ENCODE measurements at regions not wholly inside any gene's neighbourhood (a gene's known extent, or its start where the extent isn't known, plus 50 kb on each side); places are given as distances from the start of the nearest gene placed in this dataset.
A peak's percentile ranks its signal among the peaks of the same experiment; 100 is the strongest.

DNA sequence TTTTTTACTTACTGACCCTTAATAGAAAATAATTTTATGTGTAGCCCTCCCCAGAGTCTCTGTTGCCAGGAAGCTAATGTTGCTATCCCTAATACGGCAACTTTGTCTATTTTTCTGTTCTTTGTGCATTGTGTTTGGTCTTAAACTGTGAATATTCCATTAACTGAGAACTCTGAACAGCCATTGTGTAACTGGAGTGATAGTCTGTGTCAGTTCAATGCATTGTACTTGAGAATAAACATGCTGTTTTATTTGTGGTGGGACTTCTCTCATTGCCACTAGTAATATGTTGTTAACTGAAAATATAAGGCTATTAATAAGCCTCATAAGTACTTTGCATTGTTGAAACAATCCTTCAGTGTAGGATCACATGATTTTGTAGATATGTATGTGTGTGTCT lies 278.3 kb upstream of the DMRT1 start:
- DNase-seq (ENCODE audit: low read depth in 1 of 2, low spot score in 1 of 2) (no peak), FAIRE-seq (peak; percentile 32), ATAC-seq (peak in 1 of 2 experiments; percentile 32; a peak in 2 of 6 replicates)
- H3K9me3 ChIP-seq = peaks cover 16% of the 10 kb centered on the region; the same call in 2 of the 3 replicates
- 81% methylated on average over 1 of the region's 1 CpG for WGBS (ENCODE audit: missing lambda C conversion rate)
- TF ChIP-seq RCOR1 (IDR thresholded peaks at IDR 0.05; ENCODE audit: low read depth, low read length) (no peak), KDM1A (IDR thresholded peaks at IDR 0.05; ENCODE audit: low read depth) (no peak), CHD4 (IDR thresholded peaks at IDR 0.05; ENCODE audit: borderline replicate concordance) (no peak), CBX8 (IDR thresholded peaks at IDR 0.05) (no peak)
- TF ChIP-seq, protein P1, sequence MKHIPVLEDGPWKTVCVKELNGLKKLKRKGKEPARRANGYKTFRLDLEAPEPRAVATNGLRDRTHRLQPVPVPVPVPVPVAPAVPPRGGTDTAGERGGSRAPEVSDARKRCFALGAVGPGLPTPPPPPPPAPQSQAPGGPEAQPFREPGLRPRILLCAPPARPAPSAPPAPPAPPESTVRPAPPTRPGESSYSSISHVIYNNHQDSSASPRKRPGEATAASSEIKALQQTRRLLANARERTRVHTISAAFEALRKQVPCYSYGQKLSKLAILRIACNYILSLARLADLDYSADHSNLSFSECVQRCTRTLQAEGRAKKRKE (CRISPR knock-in tag; IDR thresholded peaks at IDR 0.05; ENCODE audit: low read depth) = no peak
- ChIA-PET CTCF (interaction anchor here (0.6 kb wide), 1 partner anchor 308 kb away, joined by 4 read pairs; no protein-coding TSS in a partner anchor), POLR2A (no interaction called here)
- H3K4me2 ChIP-seq = peak overlapping the region; percentile 79
- H3K27ac ChIP-seq = peak overlapping the region; percentile 66 to 68
- H3K4me1 ChIP-seq = peaks cover 57% of the 10 kb centered on the region
- H3K4me3 ChIP-seq = peak overlapping the region; percentile 13; the same call in 1 of the 3 replicates

DNA sequence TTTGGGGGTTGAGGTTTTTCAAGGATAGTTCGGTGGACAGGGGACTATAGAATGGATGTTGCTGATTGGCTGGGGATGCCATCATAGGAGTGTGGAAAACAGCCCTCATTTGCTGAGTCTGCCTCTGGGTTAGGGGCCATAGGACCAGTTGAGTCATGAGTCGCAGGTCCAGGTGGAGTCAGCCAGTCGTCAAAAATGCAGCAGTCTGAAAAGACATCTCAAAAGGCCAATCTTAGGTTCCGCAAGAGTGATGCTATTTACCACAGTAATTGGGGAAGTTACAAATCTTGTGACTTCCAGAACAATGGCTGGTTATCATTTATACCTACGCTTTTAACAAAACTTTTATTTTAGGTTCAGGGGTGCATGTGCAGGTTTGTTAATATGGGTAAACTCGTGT lies 276.0 kb upstream of the DMRT1 start:
- TF ChIP-seq, protein P2, sequence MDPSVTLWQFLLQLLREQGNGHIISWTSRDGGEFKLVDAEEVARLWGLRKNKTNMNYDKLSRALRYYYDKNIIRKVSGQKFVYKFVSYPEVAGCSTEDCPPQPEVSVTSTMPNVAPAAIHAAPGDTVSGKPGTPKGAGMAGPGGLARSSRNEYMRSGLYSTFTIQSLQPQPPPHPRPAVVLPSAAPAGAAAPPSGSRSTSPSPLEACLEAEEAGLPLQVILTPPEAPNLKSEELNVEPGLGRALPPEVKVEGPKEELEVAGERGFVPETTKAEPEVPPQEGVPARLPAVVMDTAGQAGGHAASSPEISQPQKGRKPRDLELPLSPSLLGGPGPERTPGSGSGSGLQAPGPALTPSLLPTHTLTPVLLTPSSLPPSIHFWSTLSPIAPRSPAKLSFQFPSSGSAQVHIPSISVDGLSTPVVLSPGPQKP (IDR thresholded peaks at IDR 0.05; ENCODE audit: low read depth, low read length) = no peak
- TF ChIP-seq NPAS2 (CRISPR knock-in tag; IDR thresholded peaks at IDR 0.05; ENCODE audit: borderline replicate concordance) = no peak
- TF ChIP-seq RNF2 (IDR thresholded peaks at IDR 0.05; ENCODE audit: borderline replicate concordance, low read depth) = no peak
- no peak for TF ChIP-seq POLR2AphosphoS2 (conservative IDR thresholded peaks at IDR 0.05; ENCODE audit: low read length)
- no peak for TF ChIP-seq FOSL2 (IDR thresholded peaks at IDR 0.05)
- no peak for TF ChIP-seq FOSL2 (CRISPR knock-in tag; IDR thresholded peaks at IDR 0.05)
- TF ChIP-seq, protein P1 (CRISPR knock-in tag; IDR thresholded peaks at IDR 0.05; ENCODE audit: low read depth) = no peak
- no peak for TF ChIP-seq NFE2L2 (conservative IDR thresholded peaks at IDR 0.05; ENCODE audit: low read length)
- no peak for TF ChIP-seq CHD4 (IDR thresholded peaks at IDR 0.05; ENCODE audit: borderline replicate concordance)
- TF ChIP-seq, protein P3, sequence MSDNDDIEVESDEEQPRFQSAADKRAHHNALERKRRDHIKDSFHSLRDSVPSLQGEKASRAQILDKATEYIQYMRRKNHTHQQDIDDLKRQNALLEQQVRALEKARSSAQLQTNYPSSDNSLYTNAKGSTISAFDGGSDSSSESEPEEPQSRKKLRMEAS (IDR thresholded peaks at IDR 0.05) = no peak
- TF ChIP-seq SREBF2 (IDR thresholded peaks at IDR 0.05) = no peak
- no peak for TF ChIP-seq CBX2 (IDR thresholded peaks at IDR 0.05; ENCODE audit: borderline replicate concordance, low read depth)
- no peak for TF ChIP-seq TFCP2L1 (CRISPR knock-in tag; IDR thresholded peaks at IDR 0.05)
- no peak for TF ChIP-seq JUN (IDR thresholded peaks at IDR 0.05)
- no peak for TF ChIP-seq MAFK (IDR thresholded peaks at IDR 0.05; ENCODE audit: partially characterized antibody)
- no peak for TF ChIP-seq HOXB13 (CRISPR knock-in tag; IDR thresholded peaks at IDR 0.05; ENCODE audit: low read depth)
- no peak for TF ChIP-seq KDM1A (IDR thresholded peaks at IDR 0.05; ENCODE audit: low read depth)
- TF ChIP-seq NR3C1 (IDR thresholded peaks at IDR 0.05) = no peak
- no peak for TF ChIP-seq EHMT2 (IDR thresholded peaks at IDR 0.05; ENCODE audit: low read depth)
- ATAC-seq (no peak), FAIRE-seq (no peak), DNase-seq (ENCODE audit: low read depth in 1 of 2, low spot score in 1 of 2) (no peak)
- Histone ChIP-seq H3K9me3 (peaks cover 16% of the 10 kb centered on the region; the same call in 2 of the 3 replicates), H3K4me3 (no peak overlapping the region), H3K4me1 (peaks cover 40% of the 10 kb centered on the region), H3K27ac (no peak overlapping the region), H3K4me2 (no peak overlapping the region)
- POLR2A ChIA-PET = no interaction called here
- WGBS (ENCODE audit: missing lambda C conversion rate) = 93% methylated on average over 6 of the region's 6 CpGs
- CTCF ChIA-PET = interaction anchor here (1.1 kb wide), 1 partner anchor 9 kb away, joined by 3 read pairs; no protein-coding TSS in a partner anchor

DNA sequence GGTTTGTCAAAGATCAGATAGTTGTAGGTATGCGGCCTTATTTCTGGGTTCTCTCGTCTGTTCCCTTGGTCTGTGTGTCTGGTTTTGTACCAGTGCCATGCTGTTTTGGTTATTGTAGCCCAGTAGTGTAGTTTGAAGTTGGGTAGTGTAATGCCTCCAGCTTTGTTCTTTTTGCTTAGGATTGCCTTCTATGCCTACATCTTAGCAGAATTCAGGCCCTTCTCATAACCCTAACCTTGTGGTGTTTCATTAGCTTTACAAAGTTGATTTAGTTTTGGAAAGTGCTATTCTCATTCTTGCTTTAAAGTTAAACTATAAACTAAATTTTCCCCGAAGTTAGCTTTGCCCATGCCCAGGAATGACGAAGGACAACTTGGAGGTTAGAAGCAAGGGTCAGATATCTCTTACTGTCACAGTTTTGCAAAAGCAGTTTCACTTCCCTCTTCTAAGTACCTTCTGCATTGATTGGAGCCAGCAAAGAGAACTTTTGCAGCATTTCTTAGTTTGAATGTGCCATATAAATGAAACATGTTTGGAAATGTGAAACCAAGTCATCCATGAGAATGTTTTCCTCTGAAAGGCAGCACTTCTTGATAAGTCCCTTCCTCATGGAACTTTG lies 274.3 kb upstream of the DMRT1 start:
- no peak overlapping the region for H3K4me3 ChIP-seq
- H3K27ac ChIP-seq = no peak overlapping the region
- ATAC-seq = no peak
- H3K4me1 ChIP-seq = peaks cover 43% of the 10 kb centered on the region
- no peak overlapping the region for H3K4me2 ChIP-seq
- H3K9me3 ChIP-seq = peaks cover 16% of the 10 kb centered on the region; the same call in 2 of the 3 replicates
- ChIA-PET CTCF (interaction anchor here (0.8 kb wide), 1 partner anchor 63 kb away, joined by 3 read pairs; the partner anchor contains the start of gene KANK1), POLR2A (no interaction called here)
- no peak for DNase-seq (ENCODE audit: low read depth in 1 of 2, low spot score in 1 of 2)
- WGBS (ENCODE audit: missing lambda C conversion rate) = 88% methylated on average over 4 of the region's 4 CpGs
- FAIRE-seq = no peak
- TF ChIP-seq HOXB13 (CRISPR knock-in tag; IDR thresholded peaks at IDR 0.05; ENCODE audit: low read depth) (no peak), CEBPB (IDR thresholded peaks at IDR 0.05) (no peak), HDAC2 (IDR thresholded peaks at IDR 0.05) (no peak), FOSL2 (IDR thresholded peaks at IDR 0.05) (no peak), FOSL2 (CRISPR knock-in tag; IDR thresholded peaks at IDR 0.05) (no peak), TP53 (CRISPR knock-in tag; IDR thresholded peaks at IDR 0.05) (no peak), HEYL (CRISPR knock-in tag; IDR thresholded peaks at IDR 0.05) (no peak), FOSB (CRISPR knock-in tag; IDR thresholded peaks at IDR 0.05) (no peak), CHD4 (IDR thresholded peaks at IDR 0.05; ENCODE audit: borderline replicate concordance) (no peak), JUN (IDR thresholded peaks at IDR 0.05) (no peak), RAD21 (conservative IDR thresholded peaks at IDR 0.05 in 1 of 2, IDR thresholded peaks at IDR 0.05 in 1 of 2) (no peak)
- TF ChIP-seq, protein P3 (IDR thresholded peaks at IDR 0.05) = no peak
- TF ChIP-seq, protein P4, sequence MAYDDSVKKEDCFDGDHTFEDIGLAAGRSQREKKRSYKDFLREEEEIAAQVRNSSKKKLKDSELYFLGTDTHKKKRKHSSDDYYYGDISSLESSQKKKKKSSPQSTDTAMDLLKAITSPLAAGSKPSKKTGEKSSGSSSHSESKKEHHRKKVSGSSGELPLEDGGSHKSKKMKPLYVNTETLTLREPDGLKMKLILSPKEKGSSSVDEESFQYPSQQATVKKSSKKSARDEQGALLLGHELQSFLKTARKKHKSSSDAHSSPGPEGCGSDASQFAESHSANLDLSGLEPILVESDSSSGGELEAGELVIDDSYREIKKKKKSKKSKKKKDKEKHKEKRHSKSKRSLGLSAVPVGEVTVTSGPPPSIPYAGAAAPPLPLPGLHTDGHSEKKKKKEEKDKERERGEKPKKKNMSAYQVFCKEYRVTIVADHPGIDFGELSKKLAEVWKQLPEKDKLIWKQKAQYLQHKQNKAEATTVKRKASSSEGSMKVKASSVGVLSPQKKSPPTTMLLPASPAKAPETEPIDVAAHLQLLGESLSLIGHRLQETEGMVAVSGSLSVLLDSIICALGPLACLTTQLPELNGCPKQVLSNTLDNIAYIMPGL (CRISPR knock-in tag; IDR thresholded peaks at IDR 0.05; ENCODE audit: borderline replicate concordance) = no peak

Data from A549 (cell line).